ENCODE measurements at regions not wholly inside any gene's neighbourhood (a gene's known extent, or its start where the extent isn't known, plus 50 kb on each side); places are given as distances from the start of the nearest gene placed in this dataset.

- no peak for DNase-seq
Measured at GRCh38 chr9:115629879-115630840, 512.2 kb upstream of the TNC start.

GRCh38 chr9:115632391-115632790 lies 514.4 kb upstream of the TNC start:
- no peak for DNase-seq

- no peak for DNase-seq
Measured at GRCh38 chr9:115633104-115633503, 515.1 kb upstream of the TNC start.

GRCh38 chr9:115635680-115636383 lies 517.8 kb upstream of the PAPPA start:
- no peak for DNase-seq

GRCh38 chr9:115636596-115636995 lies 517.0 kb upstream of the PAPPA start:
- no peak for DNase-seq

- DNase-seq, result no peak
Measured at GRCh38 chr9:115637661-115638060, 515.9 kb upstream of the PAPPA start.

DNA sequence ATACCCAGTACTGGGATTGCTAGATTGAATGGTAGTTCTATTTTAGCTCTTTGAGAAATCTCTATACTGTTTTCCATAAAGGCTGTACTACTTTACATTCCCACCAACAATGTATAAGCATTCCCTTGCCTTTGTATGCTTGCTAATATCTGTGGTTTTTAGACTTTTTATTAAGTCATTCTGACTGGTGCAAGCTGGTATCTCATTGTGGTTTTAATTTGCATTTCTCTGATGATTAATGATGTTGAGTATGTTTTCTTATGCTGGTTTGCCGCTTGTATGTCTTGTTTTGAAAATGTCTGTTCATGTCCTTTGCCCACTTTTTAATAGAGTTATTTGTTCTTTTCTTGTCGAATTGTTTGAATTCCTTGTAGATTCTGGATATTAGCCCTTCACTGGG lies 512.7 kb upstream of the PAPPA start:
- no peak for DNase-seq

DNA sequence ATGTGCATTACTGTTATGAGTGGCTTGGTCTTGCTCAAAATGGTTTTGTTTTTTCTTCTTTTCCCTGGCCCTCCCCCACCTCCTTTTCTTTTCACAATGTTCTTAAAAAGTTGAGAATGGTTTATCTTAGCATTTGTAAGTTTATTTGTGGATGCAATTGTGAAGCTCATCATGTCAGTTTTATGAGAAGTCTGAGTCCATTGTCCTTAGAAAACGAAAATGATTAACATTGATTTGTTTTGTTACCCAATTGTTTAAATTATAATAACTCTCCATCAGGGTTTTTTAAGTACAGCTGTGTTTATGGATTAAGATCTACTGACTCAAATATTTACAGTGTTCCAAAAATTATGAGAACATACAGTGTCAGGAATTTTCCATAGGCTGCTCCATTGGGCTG lies 511.3 kb upstream of the PAPPA start:
- no peak for DNase-seq

DNA sequence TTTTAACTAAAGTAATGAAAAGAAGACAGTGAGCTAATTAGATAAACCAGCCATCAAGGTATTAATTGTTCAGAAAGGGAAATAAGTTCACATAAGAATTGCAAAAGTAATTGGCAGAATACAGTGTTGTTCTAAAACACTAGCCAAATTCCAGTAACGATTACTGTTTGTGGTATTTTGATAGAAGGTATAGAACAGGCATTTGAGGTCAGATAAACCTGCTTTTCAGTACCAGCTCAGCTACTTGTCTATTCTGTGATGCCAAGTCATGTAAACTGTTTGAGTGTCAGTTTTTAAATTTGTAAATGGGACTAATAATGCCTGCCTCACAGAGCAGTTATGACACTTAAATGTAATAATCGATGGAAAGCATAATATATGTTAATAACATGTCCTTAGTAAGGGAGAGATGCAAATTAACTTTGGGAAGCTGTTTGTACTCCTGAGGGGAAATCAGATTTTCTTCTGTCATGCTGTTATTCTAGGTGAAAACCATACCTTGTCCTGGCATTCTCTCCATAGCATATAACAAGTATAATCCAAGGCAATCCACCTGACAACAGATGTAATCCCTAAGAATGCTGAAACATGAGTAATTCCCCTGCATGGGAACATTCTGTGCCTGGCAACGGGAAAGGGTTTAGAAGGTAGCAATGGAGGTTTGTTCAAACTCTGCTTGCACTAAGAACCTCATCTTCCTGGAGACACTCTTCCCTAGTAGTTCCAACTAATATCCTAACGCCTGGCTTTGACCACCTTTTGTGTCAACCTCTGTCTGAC lies 509.5 kb upstream of the PAPPA start:
- no peak for DNase-seq

- DNase-seq, result no peak
Measured at GRCh38 chr9:115649991-115650472, 503.6 kb upstream of the PAPPA start.

DNA sequence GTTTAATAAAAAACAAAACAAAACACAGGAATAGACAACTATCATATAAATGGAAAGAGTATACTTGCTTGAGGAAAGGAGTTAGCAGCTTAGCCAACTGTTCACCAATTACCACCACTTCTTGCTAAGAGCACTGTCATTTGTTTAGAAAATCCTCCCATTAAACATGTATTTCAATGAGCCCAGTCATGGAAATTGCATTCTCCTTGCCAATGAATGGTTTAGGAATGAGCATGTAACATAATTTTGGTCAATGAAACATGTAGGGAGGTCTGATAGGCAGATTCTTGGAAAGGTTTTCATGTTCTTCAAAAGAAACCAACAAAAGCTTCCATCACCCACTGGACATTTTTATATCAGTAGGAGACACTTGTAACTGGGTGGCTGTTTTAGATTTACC lies 502.8 kb upstream of the PAPPA start:
- DNase-seq, result no peak

- DNase-seq, result no peak
Measured at GRCh38 chr9:115651461-115651860, 502.1 kb upstream of the PAPPA start.

GRCh38 chr9:115653171-115653606 lies 500.4 kb upstream of the PAPPA start:
- no peak for DNase-seq

GRCh38 chr9:115657695-115658094 lies 495.9 kb upstream of the PAPPA start:
- no peak for DNase-seq

DNA sequence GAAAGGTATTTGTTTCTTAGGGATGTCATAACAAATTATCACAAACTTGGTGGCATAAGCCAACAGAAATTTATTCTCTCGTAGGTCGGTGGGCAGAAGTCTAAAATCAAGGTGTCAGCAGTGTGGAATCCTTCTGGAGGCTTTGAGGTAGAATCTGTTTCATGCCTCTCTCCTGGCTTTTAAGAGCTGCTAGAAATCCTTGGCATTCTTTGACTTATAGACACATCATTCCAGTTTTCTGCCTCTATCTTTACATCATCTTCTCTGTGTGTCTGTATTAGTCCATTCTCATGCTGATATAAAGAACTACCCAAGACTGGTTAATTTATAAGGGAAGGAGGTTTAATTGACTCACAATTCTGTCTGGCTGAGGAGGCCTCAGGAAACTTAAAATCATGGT lies 488.1 kb upstream of the PAPPA start:
- DNase-seq, result no peak

GRCh38 chr9:115668521-115668920 lies 485.1 kb upstream of the PAPPA start:
- DNase-seq, result no peak

DNA sequence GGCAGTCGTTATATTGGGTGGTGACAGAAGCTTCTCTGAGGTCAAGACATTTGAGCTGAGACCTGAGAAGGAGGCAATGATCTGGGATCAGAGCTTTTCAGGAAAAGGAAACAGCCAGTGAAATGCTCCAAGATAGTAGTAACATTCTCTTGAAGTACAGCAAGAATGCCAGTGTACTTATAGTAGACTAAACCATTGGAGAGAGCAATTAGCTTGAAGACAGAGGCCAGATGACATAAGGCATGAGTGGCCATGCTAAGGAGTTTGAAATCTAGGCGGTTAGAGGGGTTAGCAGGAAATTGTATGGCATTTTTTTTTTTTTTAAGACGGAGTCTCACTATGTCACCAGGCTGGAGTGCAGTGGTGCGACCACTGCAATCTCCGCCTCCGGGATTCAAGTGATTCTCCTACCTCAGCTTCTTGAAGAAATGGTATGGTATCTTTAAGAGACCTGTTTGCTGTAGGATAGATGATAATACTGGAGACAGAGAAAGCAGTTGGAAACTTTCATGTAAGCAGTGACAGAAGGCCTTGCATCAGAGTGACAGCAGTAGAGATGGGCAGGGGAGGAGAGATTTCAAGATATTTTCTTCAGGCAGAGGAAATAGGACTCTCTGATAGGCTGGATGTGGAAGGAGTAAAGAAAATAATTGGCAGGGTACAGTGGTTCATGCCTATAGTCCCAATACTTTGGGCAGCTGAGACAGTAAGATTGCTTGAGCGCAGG lies 482.2 kb upstream of the PAPPA start:
- DNase-seq, result no peak

DNA sequence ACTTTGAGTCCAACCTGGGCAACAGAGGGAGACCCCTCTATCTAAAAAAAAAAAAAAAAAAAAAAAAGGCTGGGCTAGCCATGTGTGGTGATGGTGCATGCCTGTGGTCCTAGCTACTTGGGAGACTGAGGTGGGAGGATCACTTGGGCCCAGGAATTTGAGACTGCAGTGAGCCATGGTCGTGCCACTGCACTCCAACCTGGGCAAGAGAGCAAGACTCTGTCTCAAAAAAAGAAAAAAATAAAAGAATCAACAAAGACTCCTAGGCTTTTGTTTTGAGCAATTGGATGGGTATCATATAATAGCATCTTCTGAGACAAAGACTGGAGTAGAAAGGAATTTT lies 481.7 kb upstream of the PAPPA start:
- no peak for DNase-seq

DNA sequence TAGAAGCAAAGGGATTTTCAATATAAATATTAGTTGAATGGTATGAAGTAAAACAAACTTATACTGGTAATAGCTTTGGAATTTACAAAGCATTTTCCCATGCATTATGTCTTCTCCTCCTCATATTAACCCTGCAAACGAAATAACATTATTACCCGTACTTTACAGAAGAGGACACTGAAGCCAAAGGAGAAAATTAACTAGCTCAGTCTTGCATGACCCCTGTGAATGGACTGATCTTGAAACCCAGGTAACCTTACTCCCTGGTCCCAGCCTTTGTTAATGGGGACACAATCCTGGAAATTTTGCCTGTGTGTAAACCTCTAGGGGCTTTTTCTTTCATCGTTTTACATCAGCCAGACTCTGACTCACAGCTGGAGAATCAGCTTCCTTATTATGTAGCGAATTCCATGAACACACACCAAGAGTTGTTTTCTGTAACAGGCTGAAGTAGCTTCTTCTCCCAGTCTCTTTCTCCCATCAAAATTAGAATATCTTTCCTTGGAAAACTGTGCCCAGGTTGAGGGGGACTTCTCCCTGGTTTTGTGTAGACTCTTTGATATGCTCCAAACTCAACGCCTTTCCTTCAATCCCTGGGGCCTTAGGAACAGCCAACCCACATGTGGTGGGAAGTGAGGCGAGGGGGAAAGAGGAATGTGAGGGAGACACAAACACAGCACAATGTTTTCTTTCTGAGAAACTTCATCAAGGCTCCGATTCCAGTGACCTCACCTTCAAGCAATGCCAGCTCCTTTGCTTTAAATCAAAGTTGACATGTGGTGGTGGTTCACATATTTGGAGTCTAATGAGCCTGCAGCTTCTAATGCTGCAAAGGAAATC lies 480.9 kb upstream of the PAPPA start:
- DNase-seq, result no peak

GRCh38 chr9:115673599-115673998 lies 480.0 kb upstream of the PAPPA start:
- no peak for DNase-seq

DNA sequence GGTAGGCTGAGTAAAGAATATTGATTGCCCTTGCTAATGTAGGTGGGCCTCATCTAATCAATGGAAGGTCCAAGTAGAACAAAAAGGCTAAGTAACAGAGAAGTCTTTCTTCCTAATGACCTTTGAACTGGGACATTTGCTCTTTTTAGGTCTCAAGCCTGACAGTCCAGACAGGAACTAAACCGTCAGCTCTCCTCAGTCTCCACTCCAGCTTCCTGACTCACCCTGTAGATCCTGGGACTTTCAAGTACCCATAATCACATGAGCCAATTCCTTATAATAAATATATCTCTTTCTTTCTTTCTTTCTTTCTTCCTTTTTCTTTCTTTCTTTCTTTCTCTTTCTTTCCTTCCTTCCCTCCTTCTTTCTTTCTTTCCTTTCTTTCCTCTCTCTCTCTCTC lies 479.5 kb upstream of the PAPPA start:
- DNase-seq, result no peak

DNA sequence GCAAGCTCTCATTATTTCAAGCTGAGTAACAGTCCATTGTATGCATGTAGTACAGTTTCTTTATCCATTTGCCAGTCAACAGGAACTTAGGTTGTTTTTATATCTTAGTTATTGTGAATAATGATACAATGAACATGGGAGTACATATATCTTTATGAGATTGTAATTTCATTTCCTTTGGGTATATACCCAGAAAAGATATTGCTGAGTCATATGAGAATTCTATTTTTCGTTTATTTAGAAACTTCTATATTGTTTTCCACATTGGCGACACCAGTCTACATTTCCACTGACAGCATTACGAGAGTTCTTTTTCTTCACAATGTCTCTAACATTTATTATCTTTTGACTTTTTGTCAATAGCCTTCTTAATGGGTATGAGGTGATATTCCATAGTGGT lies 477.8 kb upstream of the PAPPA start:
- no peak for DNase-seq
